ENCODE measurements at regions not wholly inside any gene's neighbourhood (a gene's known extent, or its start where the extent isn't known, plus 50 kb on each side); places are given as distances from the start of the nearest gene placed in this dataset.

DNA sequence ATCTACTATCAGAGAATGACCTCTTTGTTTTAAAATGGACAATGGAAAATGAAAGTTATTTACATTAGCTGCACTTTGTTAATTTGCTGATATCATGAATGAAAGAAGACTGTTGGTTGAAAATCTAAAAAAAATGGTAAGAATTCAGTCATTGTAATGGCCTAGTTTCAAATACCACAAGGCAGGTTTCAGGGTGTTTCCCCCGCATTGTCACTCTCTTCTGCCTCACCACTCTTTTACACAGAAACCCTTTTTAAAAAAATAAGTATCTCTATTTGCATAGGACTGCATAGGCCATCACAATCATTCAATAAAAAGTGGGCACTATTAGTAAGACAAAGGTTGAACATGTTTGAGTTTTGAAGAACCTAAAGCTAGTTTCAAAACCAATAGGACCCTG is 737.1 kb downstream of the INHBA start:
- no peak for DNase-seq (ENCODE audit: low read depth)
- TF ChIP-seq, protein P1, sequence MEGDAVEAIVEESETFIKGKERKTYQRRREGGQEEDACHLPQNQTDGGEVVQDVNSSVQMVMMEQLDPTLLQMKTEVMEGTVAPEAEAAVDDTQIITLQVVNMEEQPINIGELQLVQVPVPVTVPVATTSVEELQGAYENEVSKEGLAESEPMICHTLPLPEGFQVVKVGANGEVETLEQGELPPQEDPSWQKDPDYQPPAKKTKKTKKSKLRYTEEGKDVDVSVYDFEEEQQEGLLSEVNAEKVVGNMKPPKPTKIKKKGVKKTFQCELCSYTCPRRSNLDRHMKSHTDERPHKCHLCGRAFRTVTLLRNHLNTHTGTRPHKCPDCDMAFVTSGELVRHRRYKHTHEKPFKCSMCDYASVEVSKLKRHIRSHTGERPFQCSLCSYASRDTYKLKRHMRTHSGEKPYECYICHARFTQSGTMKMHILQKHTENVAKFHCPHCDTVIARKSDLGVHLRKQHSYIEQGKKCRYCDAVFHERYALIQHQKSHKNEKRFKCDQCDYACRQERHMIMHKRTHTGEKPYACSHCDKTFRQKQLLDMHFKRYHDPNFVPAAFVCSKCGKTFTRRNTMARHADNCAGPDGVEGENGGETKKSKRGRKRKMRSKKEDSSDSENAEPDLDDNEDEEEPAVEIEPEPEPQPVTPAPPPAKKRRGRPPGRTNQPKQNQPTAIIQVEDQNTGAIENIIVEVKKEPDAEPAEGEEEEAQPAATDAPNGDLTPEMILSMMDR (IDR thresholded peaks at IDR 0.05; ENCODE audit: insufficient read depth, low read depth, low read length, missing control alignments) = no peak
- no peak overlapping the region for H3K4me3 ChIP-seq (ENCODE audit: low read length)

DNA sequence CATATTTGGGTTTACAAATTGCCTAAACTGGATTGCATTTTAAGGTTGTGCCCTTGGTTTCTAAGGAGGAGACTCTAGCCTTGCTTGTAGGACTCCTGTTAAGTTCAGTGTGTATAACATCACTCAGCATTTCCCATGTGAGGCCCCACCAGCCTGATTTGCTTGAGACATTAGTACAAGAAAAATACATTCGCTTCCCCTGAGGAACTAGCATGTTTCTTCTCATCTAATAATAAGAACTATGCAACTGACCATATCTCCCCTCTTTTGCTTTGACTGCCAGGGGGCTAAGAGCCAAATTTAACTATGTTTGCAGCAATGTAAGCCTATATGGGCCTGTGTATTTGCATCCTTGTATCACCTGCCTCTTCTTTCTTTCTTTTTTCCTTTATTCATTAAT is 737.9 kb downstream of the INHBA start:
- no peak overlapping the region for H3K4me3 ChIP-seq (ENCODE audit: low read length)
- DNase-seq (ENCODE audit: low read depth) = no peak
- TF ChIP-seq, protein P1 (IDR thresholded peaks at IDR 0.05; ENCODE audit: insufficient read depth, low read depth, low read length, missing control alignments) = no peak

DNA sequence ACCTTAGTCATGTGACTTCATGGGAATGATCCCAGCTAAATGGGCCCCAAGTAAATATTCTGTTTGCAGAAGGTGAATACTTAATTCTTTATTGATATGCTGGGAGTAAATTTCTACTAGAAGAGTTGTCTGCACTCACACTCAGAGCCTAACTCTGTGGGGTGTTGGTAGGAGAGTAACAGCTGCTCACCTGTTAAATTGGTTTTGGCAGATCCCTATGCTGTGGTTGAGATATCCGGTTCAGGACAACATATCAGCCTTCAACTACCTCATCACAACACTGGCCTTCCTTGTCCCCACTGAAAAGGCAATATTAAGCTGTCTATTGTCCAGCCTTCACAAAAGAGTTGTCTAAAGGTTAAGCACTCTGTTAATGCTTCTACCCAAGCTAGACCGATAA is 738.3 kb downstream of the INHBA start:
- no peak for DNase-seq (ENCODE audit: low read depth)
- TF ChIP-seq, protein P1 (IDR thresholded peaks at IDR 0.05; ENCODE audit: insufficient read depth, low read depth, low read length, missing control alignments) = no peak
- H3K4me3 ChIP-seq (ENCODE audit: low read length) = no peak overlapping the region

DNA sequence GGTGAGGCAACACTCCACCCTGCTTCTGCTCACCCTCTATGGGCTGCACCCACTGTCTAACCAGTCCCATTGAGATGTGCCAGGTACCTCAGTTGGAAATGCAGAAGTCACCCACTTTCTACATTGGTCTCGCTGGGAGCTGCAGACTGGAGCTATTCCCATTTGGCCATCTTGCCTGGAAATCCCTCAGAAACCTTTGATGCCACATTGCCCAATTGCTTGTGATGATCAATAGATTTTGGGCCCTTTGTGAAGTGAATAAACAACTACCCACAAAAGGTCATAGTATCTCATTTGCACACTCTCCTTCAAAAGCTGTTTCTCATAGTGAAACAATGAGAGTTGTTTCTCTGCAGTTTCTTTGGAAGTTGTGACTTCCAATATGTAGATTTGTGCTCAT is 742.9 kb downstream of the INHBA start:
- no peak for DNase-seq (ENCODE audit: low read depth)
- H3K4me3 ChIP-seq (ENCODE audit: low read length) = no peak overlapping the region
- TF ChIP-seq, protein P1 (IDR thresholded peaks at IDR 0.05; ENCODE audit: insufficient read depth, low read depth, low read length, missing control alignments) = no peak

DNA sequence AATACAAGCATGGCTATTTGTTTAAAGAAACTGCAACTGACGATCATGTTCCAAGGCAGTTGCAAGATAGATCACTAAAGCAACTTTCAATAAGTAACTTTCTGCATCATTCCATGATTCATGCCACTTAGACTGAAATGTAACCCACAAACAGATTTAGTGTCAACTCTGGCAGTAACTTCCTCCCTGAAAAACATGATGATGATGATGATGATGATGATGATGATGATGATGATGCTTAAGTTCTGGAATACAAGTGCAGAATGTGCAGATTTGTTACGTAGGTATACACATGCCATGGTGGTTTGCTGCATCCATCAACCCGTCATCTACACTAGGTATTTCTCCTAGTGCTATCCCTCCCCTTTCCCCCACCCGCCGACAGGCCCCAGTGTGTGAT is 754.7 kb downstream of the INHBA start:
- TF ChIP-seq, protein P1 (IDR thresholded peaks at IDR 0.05; ENCODE audit: insufficient read depth, low read depth, low read length, missing control alignments) = no peak
- DNase-seq (ENCODE audit: low read depth) = no peak
- no peak overlapping the region for H3K4me3 ChIP-seq (ENCODE audit: low read length)

DNA sequence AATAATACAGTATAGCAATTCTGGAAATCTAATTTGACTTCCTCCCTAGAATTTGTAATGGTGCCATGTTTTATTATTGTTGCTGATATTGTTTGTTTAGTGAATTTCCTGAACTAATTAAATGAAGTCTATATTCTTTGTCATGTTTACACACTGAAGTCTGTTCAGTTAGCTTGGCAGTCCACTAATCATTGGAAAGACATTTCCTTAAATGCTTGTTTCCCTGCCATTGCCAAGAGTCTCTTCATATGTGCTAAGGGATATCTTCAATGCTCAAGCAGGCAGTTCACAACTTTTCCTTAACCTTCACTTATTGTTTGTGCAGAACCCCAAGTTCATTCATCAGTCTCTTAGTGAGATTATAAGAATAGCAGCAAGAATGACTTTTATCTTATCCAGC is 755.3 kb downstream of the INHBA start:
- DNase-seq (ENCODE audit: low read depth) = no peak
- TF ChIP-seq, protein P1 (IDR thresholded peaks at IDR 0.05; ENCODE audit: insufficient read depth, low read depth, low read length, missing control alignments) = no peak

DNA sequence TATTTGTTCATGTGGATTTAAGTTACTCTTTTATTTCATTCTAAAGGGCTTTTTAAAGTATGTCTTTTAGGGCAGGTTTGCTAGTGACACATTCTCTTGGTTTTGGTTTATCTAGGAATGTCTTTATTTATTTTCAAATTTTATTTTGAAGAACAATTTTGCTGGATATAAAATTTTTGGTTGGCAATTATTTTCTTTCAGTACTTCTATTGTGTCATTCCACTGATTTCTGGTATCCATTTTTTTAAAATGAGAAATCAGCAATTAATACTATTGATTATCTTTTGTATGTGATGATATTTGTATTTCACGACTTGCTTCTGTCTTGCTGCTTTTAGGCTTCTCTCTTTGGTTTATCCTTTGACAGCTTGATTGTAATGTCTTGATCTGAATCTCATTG is 756.3 kb downstream of the INHBA start:
- DNase-seq (ENCODE audit: low read depth) = no peak
- no peak overlapping the region for H3K4me3 ChIP-seq (ENCODE audit: low read length)
- TF ChIP-seq, protein P1 (IDR thresholded peaks at IDR 0.05; ENCODE audit: insufficient read depth, low read depth, low read length, missing control alignments) = no peak

More for the DNA sequence above, 755.3 kb downstream of the INHBA start:
- H3K4me3 ChIP-seq (ENCODE audit: low read length) = no peak overlapping the region
